DOHH2 (cell line): ENCODE measurements at regions not wholly inside any gene's neighbourhood (a gene's known extent, or its start where the extent isn't known, plus 50 kb on each side); places are given as distances from the start of the nearest gene placed in this dataset.

Source experiments
- CTCF ChIP-seq: fragments of 200-600 bp; sonication (generic); IDR thresholded peaks from one replicate; pipeline ENCODE4 v1.5.1; 2014; ENCODE audit warnings: antibody characterized with exemption, mild to moderate bottlenecking, low read depth, low read length; ENCODE audit not compliant: poor library complexity, severe bottlenecking
- EZH2phosphoT487 ChIP-seq: fragments of 200-600 bp; sonication (generic); IDR thresholded peaks from 2 replicates; pipeline ENCODE4 v1.6.1; 2017; ENCODE audit warnings: borderline replicate concordance, mild to moderate bottlenecking, antibody characterized with exemption, low read length, moderate library complexity, mixed read lengths

- no peak for TF ChIP-seq CTCF
- TF ChIP-seq EZH2phosphoT487: no peak
Measured at GRCh38 chr3:189547448-189547847, 83.7 kb upstream of the TP63 start.
